SK-N-SH (cell line): ENCODE measurements at regions not wholly inside any gene's neighbourhood (a gene's known extent, or its start where the extent isn't known, plus 50 kb on each side); places are given as distances from the start of the nearest gene placed in this dataset.

Experiments used
- CTCF ChIA-PET: fragments of 300-600, 350-600 bp; formaldehyde crosslinking; extraction: SDS; loops from one replicate; lab custom pipeline; 2021; lab: Yijun Ruan, JAX
- POLR2A ChIA-PET: fragments of 350-600 bp; sonication (Branson Sonifier 250); formaldehyde crosslinking; extraction: SDS; loops from one replicate; lab custom pipeline; 2020; ENCODE audit warnings: antibody characterized with exemption, inconsistent platforms; lab: Yijun Ruan, JAX
- DNase-seq: peaks from one replicate; pipeline ENCODE4 v3.0.0; 2012
- H2AFZ ChIP-seq: fragments of 200-600 bp; sonication (generic); 2 replicates; pipeline ENCODE4 v1.8.1; 2016; ENCODE audit warnings: antibody characterized with exemption, mild to moderate bottlenecking, low read depth
- H3F3A ChIP-seq: fragments of 200-600 bp; sonication (generic); replicated peaks from 2 replicates; pipeline ENCODE3; 2016; ENCODE audit warnings: antibody characterized with exemption, mild to moderate bottlenecking; ENCODE audit not compliant: insufficient read depth
- H3K27ac ChIP-seq, 2 experiments: fragments of 200-500 bp in 1 of 2; fragments of 200-600 bp in 1 of 2; sonication (Bioruptor generic) in 1 of 2; sonication (generic), shearing (Covaris generic) in 1 of 2; 2 replicates each; pipeline versions ENCODE4 v1.5.1 to v1.6.1; 2014 to 2016; ENCODE audit warnings: low read depth in 2 of 2, inconsistent platforms in 1 of 2, low read length in 1 of 2, mild to moderate bottlenecking in 1 of 2, mixed read lengths in 1 of 2
- H3K27me3 ChIP-seq: fragments of 200-600 bp; sonication (generic), shearing (Covaris generic); 2 replicates; pipeline ENCODE4 v1.6.1; 2016; ENCODE audit warnings: mixed run types; ENCODE audit not compliant: insufficient read depth
- H3K36me3 ChIP-seq, 2 experiments: fragments of 200-500 bp in 1 of 2; fragments of 200-600 bp in 1 of 2; sonication (Bioruptor generic) in 1 of 2; sonication (generic) in 1 of 2; replicated peaks in 1 of 2; 2 replicates each; pipeline versions ENCODE3 to v1.5.1; 2014 to 2016; ENCODE audit warnings: low read length in 1 of 2, mild to moderate bottlenecking in 1 of 2; ENCODE audit not compliant: insufficient read depth in 2 of 2, control insufficient read depth in 1 of 2
- H3K4me1 ChIP-seq, 2 experiments: fragments of 200-500 bp in 1 of 2; fragments of 200-600 bp in 1 of 2; sonication (Bioruptor generic) in 1 of 2; sonication (generic), shearing (Covaris generic) in 1 of 2; 2 replicates each; pipeline versions ENCODE4 v1.5.1 to v1.6.1; 2014 to 2016; ENCODE audit warnings: low read depth in 1 of 2, low read length in 1 of 2, mixed run types in 1 of 2; ENCODE audit not compliant: insufficient read depth in 2 of 2, control insufficient read depth in 1 of 2
- H3K4me2 ChIP-seq: fragments of 200-600 bp; sonication (generic), shearing (Covaris generic); 2 replicates; pipeline ENCODE4 v1.6.1; 2017; ENCODE audit warnings: mixed run types
- H3K4me3 ChIP-seq, 2 experiments: fragments of 200-500 bp in 1 of 2; fragments of 200-600 bp in 1 of 2; sonication (Bioruptor generic) in 1 of 2; sonication (generic), shearing (Covaris generic) in 1 of 2; 2 replicates each; pipeline versions ENCODE4 v1.5.1 to v1.8.1; 2014 to 2016; ENCODE audit warnings: low read depth in 2 of 2, inconsistent platforms in 1 of 2, low read length in 1 of 2, mild to moderate bottlenecking in 1 of 2, mixed read lengths in 1 of 2, moderate library complexity in 1 of 2
- H3K79me2 ChIP-seq: fragments of 200-600 bp; sonication (generic); 2 replicates; pipeline ENCODE4 v1.8.1; 2017; ENCODE audit warnings: mild to moderate bottlenecking; ENCODE audit not compliant: insufficient read depth
- H3K9ac ChIP-seq: fragments of 200-600 bp; sonication (generic); 2 replicates; pipeline ENCODE4 v1.6.1; 2017; ENCODE audit warnings: mixed run types
- H3K9me2 ChIP-seq: fragments of 200-600 bp; sonication (generic); 2 replicates; pipeline ENCODE4 v1.6.1; 2017; ENCODE audit warnings: mixed run types
- H3K9me3 ChIP-seq: fragments of 200-600 bp; sonication (generic); 2 replicates; pipeline ENCODE4 v1.6.1; 2017; ENCODE audit warnings: mixed run types, mild to moderate bottlenecking, moderate library complexity
- H4K20me1 ChIP-seq: fragments of 200-600 bp; sonication (generic); 2 replicates; pipeline ENCODE4 v1.6.1; 2017; ENCODE audit warnings: mild to moderate bottlenecking, mixed run types; ENCODE audit not compliant: insufficient read depth
- CHD2 ChIP-seq: fragments of 150-350 bp; IDR thresholded peaks from 2 replicates; pipeline ENCODE4 v1.6.1; 2018; ENCODE audit warnings: low read length; ENCODE audit not compliant: partially characterized antibody
- EP300 ChIP-seq, 2 experiments: IDR thresholded peaks; 2 replicates each; pipeline versions ENCODE4 v1.4.0 to v1.6.1; 2012; ENCODE audit warnings: borderline replicate concordance in 1 of 2, low read depth in 1 of 2, low read length in 1 of 2
- EZH2phosphoT487 ChIP-seq: fragments of 200-600 bp; sonication (generic); IDR thresholded peaks from 2 replicates; pipeline ENCODE4 v1.6.1; 2017; ENCODE audit warnings: low read depth, mixed run types, mild to moderate bottlenecking, antibody characterized with exemption, moderate library complexity, borderline replicate concordance
- FOXM1 ChIP-seq: IDR thresholded peaks from 2 replicates; pipeline ENCODE4 v1.4.0; 2012; ENCODE audit warnings: low read depth, mild to moderate bottlenecking
- GATA2 ChIP-seq: sonication (generic); formaldehyde crosslinking; IDR thresholded peaks from 2 replicates; pipeline ENCODE4 v1.5.0; 2020; ENCODE audit warnings: mild to moderate bottlenecking, missing genetic modification reagents
- NRF1 ChIP-seq: IDR thresholded peaks from 2 replicates; pipeline ENCODE4 v1.6.1; 2012; ENCODE audit warnings: low read depth, mild to moderate bottlenecking, low read length
- RAD21 ChIP-seq: IDR thresholded peaks from 2 replicates; pipeline ENCODE4 v1.6.1; 2012; ENCODE audit warnings: mild to moderate bottlenecking, low read length
- RCOR1 ChIP-seq: fragments of 150-350 bp; IDR thresholded peaks from 2 replicates; pipeline ENCODE4 v1.6.1; 2017; ENCODE audit warnings: antibody characterized with exemption, low read length
- RFX5 ChIP-seq: IDR thresholded peaks from 2 replicates; pipeline ENCODE4 v1.6.1; 2012; ENCODE audit warnings: mild to moderate bottlenecking, improper control_type of control experiment, low read length
- RXRA ChIP-seq: IDR thresholded peaks from 2 replicates; pipeline ENCODE4 v1.4.0; 2012; ENCODE audit warnings: low read depth, mild to moderate bottlenecking, borderline replicate concordance
- SIN3A ChIP-seq: IDR thresholded peaks from 2 replicates; pipeline ENCODE4 v1.6.1; 2012; ENCODE audit warnings: low read depth, mild to moderate bottlenecking, low read length, moderate library complexity, borderline replicate concordance
- TAF1 ChIP-seq: IDR thresholded peaks from 2 replicates; pipeline ENCODE4 v1.6.1; 2012; ENCODE audit warnings: low read depth, mild to moderate bottlenecking, low read length, moderate library complexity, borderline replicate concordance
- TCF12 ChIP-seq: IDR thresholded peaks from 2 replicates; pipeline ENCODE4 v1.4.0; 2012
- TEAD4 ChIP-seq: IDR thresholded peaks from 2 replicates; pipeline ENCODE4 v1.4.0; 2012; ENCODE audit warnings: mild to moderate bottlenecking, borderline replicate concordance; ENCODE audit not compliant: insufficient read depth
- USF2 ChIP-seq: fragments of 150-350 bp; IDR thresholded peaks from 2 replicates; pipeline ENCODE4 v1.6.1; 2017; ENCODE audit warnings: antibody characterized with exemption, low read length, low read depth, borderline replicate concordance
- WGBS: methylation state at CpG from one replicate; pipeline ENCODE4 v1.1.6; 2017; ENCODE audit warnings: low lambda C conversion rate; 5-methylcytosine and 5-hydroxymethylcytosine counted together
- TF ChIP-seq, protein P1 (sequence below): IDR thresholded peaks from 2 replicates; pipeline ENCODE4 v1.4.0; 2012; ENCODE audit warnings: low read depth, borderline replicate concordance
- TF ChIP-seq, protein P2 (sequence below): IDR thresholded peaks from 2 replicates; pipeline ENCODE4 v1.4.0; 2012; ENCODE audit warnings: low read depth
- TF ChIP-seq, protein P3 (sequence below): IDR thresholded peaks from 2 replicates; pipeline ENCODE4; 2012

- H3K4me3 ChIP-seq: no peak overlapping the region
- H3K9me3 ChIP-seq: no peaks in the 10 kb centered on the region
- no peaks in the 10 kb centered on the region for H4K20me1 ChIP-seq
- H3F3A ChIP-seq: no peaks in the 10 kb centered on the region
- no peak overlapping the region for H3K27ac ChIP-seq
- POLR2A ChIA-PET: no interaction called here
- H3K79me2 ChIP-seq: no peaks in the 10 kb centered on the region
- no peaks in the 10 kb centered on the region for H3K9me2 ChIP-seq
- no peak for TF ChIP-seq RAD21
- TF ChIP-seq, protein P1, sequence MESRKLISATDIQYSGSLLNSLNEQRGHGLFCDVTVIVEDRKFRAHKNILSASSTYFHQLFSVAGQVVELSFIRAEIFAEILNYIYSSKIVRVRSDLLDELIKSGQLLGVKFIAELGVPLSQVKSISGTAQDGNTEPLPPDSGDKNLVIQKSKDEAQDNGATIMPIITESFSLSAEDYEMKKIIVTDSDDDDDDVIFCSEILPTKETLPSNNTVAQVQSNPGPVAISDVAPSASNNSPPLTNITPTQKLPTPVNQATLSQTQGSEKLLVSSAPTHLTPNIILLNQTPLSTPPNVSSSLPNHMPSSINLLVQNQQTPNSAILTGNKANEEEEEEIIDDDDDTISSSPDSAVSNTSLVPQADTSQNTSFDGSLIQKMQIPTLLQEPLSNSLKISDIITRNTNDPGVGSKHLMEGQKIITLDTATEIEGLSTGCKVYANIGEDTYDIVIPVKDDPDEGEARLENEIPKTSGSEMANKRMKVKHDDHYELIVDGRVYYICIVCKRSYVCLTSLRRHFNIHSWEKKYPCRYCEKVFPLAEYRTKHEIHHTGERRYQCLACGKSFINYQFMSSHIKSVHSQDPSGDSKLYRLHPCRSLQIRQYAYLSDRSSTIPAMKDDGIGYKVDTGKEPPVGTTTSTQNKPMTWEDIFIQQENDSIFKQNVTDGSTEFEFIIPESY: no peak
- no peak for TF ChIP-seq USF2
- no peak for TF ChIP-seq TEAD4
- TF ChIP-seq CHD2: no peak
- TF ChIP-seq, protein P2, sequence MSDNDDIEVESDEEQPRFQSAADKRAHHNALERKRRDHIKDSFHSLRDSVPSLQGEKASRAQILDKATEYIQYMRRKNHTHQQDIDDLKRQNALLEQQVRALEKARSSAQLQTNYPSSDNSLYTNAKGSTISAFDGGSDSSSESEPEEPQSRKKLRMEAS: no peak
- no peak for TF ChIP-seq RFX5
- no peak for TF ChIP-seq EP300 (IDR thresholded peaks at IDR 0.05; ENCODE audit: borderline replicate concordance in 1 of 2, low read depth in 1 of 2, low read length in 1 of 2)
- TF ChIP-seq, protein P3, sequence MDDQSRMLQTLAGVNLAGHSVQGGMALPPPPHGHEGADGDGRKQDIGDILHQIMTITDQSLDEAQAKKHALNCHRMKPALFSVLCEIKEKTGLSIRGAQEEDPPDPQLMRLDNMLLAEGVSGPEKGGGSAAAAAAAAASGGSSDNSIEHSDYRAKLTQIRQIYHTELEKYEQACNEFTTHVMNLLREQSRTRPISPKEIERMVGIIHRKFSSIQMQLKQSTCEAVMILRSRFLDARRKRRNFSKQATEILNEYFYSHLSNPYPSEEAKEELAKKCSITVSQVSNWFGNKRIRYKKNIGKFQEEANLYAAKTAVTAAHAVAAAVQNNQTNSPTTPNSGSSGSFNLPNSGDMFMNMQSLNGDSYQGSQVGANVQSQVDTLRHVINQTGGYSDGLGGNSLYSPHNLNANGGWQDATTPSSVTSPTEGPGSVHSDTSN: no peak
- TF ChIP-seq TAF1: no peak
- no peak for TF ChIP-seq GATA2
- TF ChIP-seq NRF1: no peak
- no peak for TF ChIP-seq RCOR1
- TF ChIP-seq EZH2phosphoT487: no peak
- no peak for TF ChIP-seq FOXM1
- no peak for TF ChIP-seq RXRA
- TF ChIP-seq TCF12: no peak
- no peak for TF ChIP-seq SIN3A
- TF ChIP-seq, all 33 proteins: peak for 0
- Histone ChIP-seq H3K27me3 (no peaks in the 10 kb centered on the region), H3K9ac (no peak overlapping the region), H3K4me1 (peaks cover 0 to 6% of the 10 kb centered on the region in 2 experiments; a peak in 1 of 4 replicates), H2AFZ (no peak overlapping the region), H3K36me3 (no peaks in the 10 kb centered on the region), H3K4me2 (no peak overlapping the region)
- 91% methylated on average over 3 of the region's 3 CpGs for WGBS
- no peak for DNase-seq
- CTCF ChIA-PET: no interaction called here
Measured at GRCh38 chr15:36406366-36406765, 173.1 kb upstream of the CDIN1 start.
